Loucy (cell line): ENCODE measurements at regions not wholly inside any gene's neighbourhood (a gene's known extent, or its start where the extent isn't known, plus 50 kb on each side); places are given as distances from the start of the nearest gene placed in this dataset.

Experiments used
- H2AFZ ChIP-seq: fragments of 200-600 bp; sonication (generic); 2 replicates; pipeline ENCODE4 v1.6.0; 2016; ENCODE audit warnings: antibody characterized with exemption, mild to moderate bottlenecking, low read length, moderate library complexity
- H3F3A ChIP-seq: fragments of 200-600 bp; 2 replicates; pipeline ENCODE4 v1.6.0; 2016; ENCODE audit warnings: antibody characterized with exemption, low read depth, mild to moderate bottlenecking
- H3K27me3 ChIP-seq: fragments of 200-600 bp; sonication (generic); 2 replicates; pipeline ENCODE4 v1.6.1; 2014; ENCODE audit warnings: low read length, mild to moderate bottlenecking; ENCODE audit not compliant: insufficient read depth, poor library complexity, severe bottlenecking
- H3K36me3 ChIP-seq: fragments of 200-600 bp; sonication (generic); 2 replicates; pipeline ENCODE4 v1.6.1; 2016; ENCODE audit warnings: low read length; ENCODE audit not compliant: insufficient read depth
- H3K4me1 ChIP-seq: fragments of 200-600 bp; sonication (generic); 2 replicates; pipeline ENCODE4 v1.5.1; 2014; ENCODE audit warnings: low read length, mild to moderate bottlenecking; ENCODE audit not compliant: insufficient read depth, poor library complexity, severe bottlenecking
- H3K4me2 ChIP-seq: fragments of 200-600 bp; sonication (generic); 2 replicates; pipeline ENCODE4 v1.6.0; 2014; ENCODE audit warnings: antibody characterized with exemption, low read length, low read depth, mild to moderate bottlenecking; ENCODE audit not compliant: poor library complexity, severe bottlenecking
- H3K4me3 ChIP-seq: fragments of 200-600 bp; sonication (generic); 2 replicates; pipeline ENCODE4 v1.5.1; 2014; ENCODE audit warnings: low read length, mild to moderate bottlenecking, mixed read lengths; ENCODE audit not compliant: poor library complexity, severe bottlenecking
- H3K79me2 ChIP-seq: fragments of 200-600 bp; sonication (generic); 2 replicates; pipeline ENCODE4 v1.6.1; 2014; ENCODE audit warnings: low read length; ENCODE audit not compliant: insufficient read depth
- H3K9ac ChIP-seq: fragments of 200-600 bp; sonication (generic); 2 replicates; pipeline ENCODE4 v1.6.0; 2014; ENCODE audit warnings: mild to moderate bottlenecking, low read depth, low read length, moderate library complexity; ENCODE audit not compliant: poor library complexity, severe bottlenecking
- H3K9me2 ChIP-seq: fragments of 200-600 bp; sonication (generic); replicated peaks from 2 replicates; pipeline ENCODE4 v1.6.1; 2016; ENCODE audit warnings: low read depth, low read length, mixed read lengths
- H3K9me3 ChIP-seq: fragments of 200-600 bp; sonication (generic); 2 replicates; pipeline ENCODE4 v1.6.1; 2014; ENCODE audit warnings: mild to moderate bottlenecking, antibody characterized with exemption, low read length, low read depth; ENCODE audit not compliant: insufficient read depth
- H4K20me1 ChIP-seq: fragments of 200-600 bp; sonication (generic); 2 replicates; pipeline ENCODE4 v1.6.0; 2014; ENCODE audit warnings: antibody characterized with exemption, low read length, mild to moderate bottlenecking; ENCODE audit not compliant: insufficient read depth, poor library complexity, severe bottlenecking
- EZH2phosphoT487 ChIP-seq: fragments of 200-600 bp; IDR thresholded peaks from 2 replicates; pipeline ENCODE4 v1.6.1; 2018; ENCODE audit warnings: antibody characterized with exemption, mild to moderate bottlenecking, moderate library complexity, borderline replicate concordance
- TF ChIP-seq, protein P1 (sequence below): fragments of 200-600 bp; sonication (generic); conservative IDR thresholded peaks from 2 replicates; pipeline ENCODE4 v1.5.1; 2014; ENCODE audit warnings: mild to moderate bottlenecking, antibody characterized with exemption, low read length

DNA sequence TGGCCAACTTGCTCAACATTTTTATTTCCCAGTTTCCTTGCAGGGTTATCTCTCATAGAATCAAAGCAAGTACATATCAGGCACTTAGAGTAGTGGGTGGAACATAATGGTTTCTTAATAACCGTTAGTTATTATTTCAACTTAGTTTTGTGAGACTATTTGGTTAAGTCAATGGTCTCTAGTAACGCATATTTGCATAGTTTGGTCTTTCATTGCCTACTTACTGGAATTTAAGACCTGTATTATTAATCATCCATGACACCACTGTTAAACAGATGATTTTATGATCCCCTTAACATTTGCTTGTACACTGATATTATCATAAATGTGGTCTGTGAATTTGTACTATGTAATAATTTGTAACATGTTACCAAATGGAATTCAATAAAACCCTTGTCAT lies 70.9 kb upstream of the SMIM31 start:
- TF ChIP-seq EZH2phosphoT487 = no peak
- TF ChIP-seq, protein P1, sequence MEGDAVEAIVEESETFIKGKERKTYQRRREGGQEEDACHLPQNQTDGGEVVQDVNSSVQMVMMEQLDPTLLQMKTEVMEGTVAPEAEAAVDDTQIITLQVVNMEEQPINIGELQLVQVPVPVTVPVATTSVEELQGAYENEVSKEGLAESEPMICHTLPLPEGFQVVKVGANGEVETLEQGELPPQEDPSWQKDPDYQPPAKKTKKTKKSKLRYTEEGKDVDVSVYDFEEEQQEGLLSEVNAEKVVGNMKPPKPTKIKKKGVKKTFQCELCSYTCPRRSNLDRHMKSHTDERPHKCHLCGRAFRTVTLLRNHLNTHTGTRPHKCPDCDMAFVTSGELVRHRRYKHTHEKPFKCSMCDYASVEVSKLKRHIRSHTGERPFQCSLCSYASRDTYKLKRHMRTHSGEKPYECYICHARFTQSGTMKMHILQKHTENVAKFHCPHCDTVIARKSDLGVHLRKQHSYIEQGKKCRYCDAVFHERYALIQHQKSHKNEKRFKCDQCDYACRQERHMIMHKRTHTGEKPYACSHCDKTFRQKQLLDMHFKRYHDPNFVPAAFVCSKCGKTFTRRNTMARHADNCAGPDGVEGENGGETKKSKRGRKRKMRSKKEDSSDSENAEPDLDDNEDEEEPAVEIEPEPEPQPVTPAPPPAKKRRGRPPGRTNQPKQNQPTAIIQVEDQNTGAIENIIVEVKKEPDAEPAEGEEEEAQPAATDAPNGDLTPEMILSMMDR = no peak
- no peaks in the 10 kb centered on the region for H3K79me2 ChIP-seq
- H3K4me1 ChIP-seq = no peaks in the 10 kb centered on the region
- H3F3A ChIP-seq = no peaks in the 10 kb centered on the region
- no peak overlapping the region for H2AFZ ChIP-seq
- no peaks in the 10 kb centered on the region for H3K9me3 ChIP-seq
- H3K36me3 ChIP-seq = no peaks in the 10 kb centered on the region
- H3K4me2 ChIP-seq = no peak overlapping the region
- no peaks in the 10 kb centered on the region for H4K20me1 ChIP-seq
- no peaks in the 10 kb centered on the region for H3K27me3 ChIP-seq
- H3K4me3 ChIP-seq = no peak overlapping the region
- no peaks in the 10 kb centered on the region for H3K9me2 ChIP-seq
- no peak overlapping the region for H3K9ac ChIP-seq

DNA sequence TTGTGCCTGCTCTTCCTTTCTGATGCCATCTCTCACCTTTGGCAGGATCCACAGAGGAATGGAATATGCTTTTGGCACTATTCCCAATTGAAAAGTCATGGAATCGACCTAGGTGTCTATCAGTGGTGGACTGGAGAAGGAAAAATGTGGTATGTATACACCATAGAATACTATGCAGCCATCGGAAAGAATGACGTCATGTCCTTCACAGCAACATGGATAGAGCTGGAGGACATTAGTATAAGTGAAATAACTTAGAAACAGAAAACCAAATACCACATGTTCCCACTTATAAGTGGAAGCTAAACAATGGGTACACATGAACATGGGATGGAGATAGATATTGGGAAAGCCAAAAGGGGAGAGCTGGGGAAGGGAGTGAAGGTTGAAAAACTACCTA lies 58.3 kb upstream of the SMIM31 start:
- Histone ChIP-seq H3K4me1 (no peaks in the 10 kb centered on the region), H4K20me1 (no peaks in the 10 kb centered on the region), H2AFZ (no peak overlapping the region), H3F3A (no peaks in the 10 kb centered on the region), H3K9ac (no peak overlapping the region), H3K9me3 (peaks cover 3% of the 10 kb centered on the region; the same call in 1 of the 2 replicates), H3K79me2 (no peaks in the 10 kb centered on the region), H3K36me3 (no peaks in the 10 kb centered on the region), H3K4me3 (no peak overlapping the region), H3K9me2 (no peaks in the 10 kb centered on the region), H3K27me3 (no peaks in the 10 kb centered on the region), H3K4me2 (no peak overlapping the region)
- TF ChIP-seq, protein P1 = no peak
- TF ChIP-seq EZH2phosphoT487 = no peak

DNA sequence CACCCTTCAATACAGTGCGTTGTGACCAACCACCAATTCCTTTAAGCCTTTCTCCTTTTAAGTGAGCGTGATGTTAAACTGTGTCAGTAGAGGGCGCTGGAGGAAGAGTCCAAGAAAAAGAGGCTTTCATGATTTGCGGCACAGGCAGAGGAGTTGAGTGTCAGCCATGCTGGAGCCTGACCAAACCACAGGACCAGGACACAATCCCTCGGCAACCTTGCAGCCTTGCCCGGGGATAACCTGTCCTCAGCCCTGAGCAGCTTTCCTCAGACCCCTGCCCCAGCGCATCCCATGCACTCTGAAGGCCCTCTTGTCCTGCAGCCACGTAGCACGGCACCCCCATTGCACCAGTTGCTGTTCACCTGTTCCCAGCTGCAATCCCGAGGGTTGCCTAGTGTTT lies 53.5 kb upstream of the SMIM31 start:
- no peaks in the 10 kb centered on the region for H4K20me1 ChIP-seq
- no peak overlapping the region for H3K4me2 ChIP-seq
- no peaks in the 10 kb centered on the region for H3K9me2 ChIP-seq
- H3K9ac ChIP-seq = no peak overlapping the region
- no peaks in the 10 kb centered on the region for H3K27me3 ChIP-seq
- no peaks in the 10 kb centered on the region for H3F3A ChIP-seq
- H3K79me2 ChIP-seq = no peaks in the 10 kb centered on the region
- no peaks in the 10 kb centered on the region for H3K36me3 ChIP-seq
- H3K4me3 ChIP-seq = no peak overlapping the region
- 0 out of 2 replicates have a peak overlapping the region, but pooled peaks have one; percentile 33 for H2AFZ ChIP-seq
- H3K4me1 ChIP-seq = no peaks in the 10 kb centered on the region
- TF ChIP-seq EZH2phosphoT487 = no peak
- TF ChIP-seq, protein P1 = peak; percentile 65
- no peaks in the 10 kb centered on the region for H3K9me3 ChIP-seq
